H1 (cell line): ENCODE measurements at regions not wholly inside any gene's neighbourhood (a gene's known extent, or its start where the extent isn't known, plus 50 kb on each side); places are given as distances from the start of the nearest gene placed in this dataset.

Experiments used
- CTCF ChIA-PET: fragments of 300-600 bp; sonication (Branson Sonifier 250); formaldehyde crosslinking; loops from one replicate; lab custom pipeline; 2021; ENCODE audit not compliant: partially characterized antibody; lab: Charles Lee
- POLR2A ChIA-PET: fragments of 300-600 bp; sonication (Branson Sonifier 250); formaldehyde crosslinking; loops from one replicate; lab custom pipeline; 2021; ENCODE audit warnings: inconsistent platforms; ENCODE audit not compliant: partially characterized antibody; lab: Charles Lee
- DNase-seq, 2 experiments: peaks; one replicate each; pipeline versions ENCODE4 v3.0.0 to v3.0.0-alpha.2; 2010 to 2022; ENCODE audit warnings: low spot score in 2 of 2, low read depth in 1 of 2, mixed read lengths in 1 of 2
- FAIRE-seq: peaks from 2 replicates; lab custom pipeline; 2011; peaks lifted over from hg19 to GRCh38; lab: Jason Lieb, UNC
- H2AFZ ChIP-seq: 2 replicates; pipeline ENCODE4 v1.8.1; 2012; ENCODE audit warnings: low read length, inconsistent platforms
- H2AK5ac ChIP-seq: 2 replicates; pipeline ENCODE4 v1.6.1; 2013; ENCODE audit warnings: low read depth, low read length
- H2BK120ac ChIP-seq: replicated peaks from 2 replicates; pipeline ENCODE3; 2013; ENCODE audit warnings: low read depth, low read length, inconsistent platforms
- H2BK12ac ChIP-seq: 2 replicates; pipeline ENCODE4 v1.6.1; 2013; ENCODE audit warnings: low read depth, low read length
- H2BK15ac ChIP-seq: 2 replicates; pipeline ENCODE4 v1.6.1; 2013; ENCODE audit warnings: low read length
- H2BK20ac ChIP-seq: 2 replicates; pipeline ENCODE4 v1.6.1; 2013; ENCODE audit warnings: low read length
- H2BK5ac ChIP-seq: 2 replicates; pipeline ENCODE4 v1.6.1; 2013; ENCODE audit warnings: low read depth, low read length
- H3K14ac ChIP-seq: 2 replicates; pipeline ENCODE4 v1.6.1; 2013; ENCODE audit warnings: inconsistent platforms; ENCODE audit not compliant: insufficient read length
- H3K18ac ChIP-seq: 2 replicates; pipeline ENCODE4 v1.6.1; 2013; ENCODE audit warnings: low read length; ENCODE audit errors: extremely low read depth
- H3K23ac ChIP-seq: 2 replicates; pipeline ENCODE4 v1.6.1; 2013; ENCODE audit warnings: inconsistent platforms; ENCODE audit not compliant: insufficient read length
- H3K23me2 ChIP-seq: 2 replicates; pipeline ENCODE4 v1.6.1; 2013; ENCODE audit warnings: low read depth, low read length
- H3K27ac ChIP-seq: 2 replicates; pipeline ENCODE4 v1.6.1; 2011; ENCODE audit warnings: low read depth, low read length, inconsistent platforms
- H3K27me3 ChIP-seq, 4 experiments: replicated peaks in 1 of 4; 1 replicate in 1 of 4; 2 replicates in 3 of 4; pipeline versions ENCODE4 v1.6.1 to v1.8.1; 2011 to 2013; ENCODE audit warnings: low read length in 3 of 4, mild to moderate bottlenecking in 3 of 4, inconsistent platforms in 2 of 4, mixed read lengths in 2 of 4, moderate library complexity in 1 of 4; ENCODE audit not compliant: control insufficient read depth in 3 of 4, insufficient read depth in 3 of 4; ENCODE audit errors: extremely low read depth in 1 of 4
- H3K36me3 ChIP-seq, 4 experiments: 2 replicates each; pipeline versions ENCODE4 v1.6.1 to v1.8.1; 2011 to 2013; ENCODE audit warnings: mild to moderate bottlenecking in 4 of 4, low read length in 3 of 4, moderate library complexity in 2 of 4, control low read depth in 1 of 4, inconsistent platforms in 1 of 4; ENCODE audit not compliant: insufficient read depth in 4 of 4, control insufficient read depth in 2 of 4
- H3K4ac ChIP-seq: replicated peaks from 2 replicates; pipeline ENCODE3; 2013; ENCODE audit warnings: low read length, low read depth, mixed read lengths, inconsistent platforms; ENCODE audit not compliant: insufficient read length
- H3K4me1 ChIP-seq, 4 experiments: replicated peaks in 1 of 4; 1 replicate in 1 of 4; 2 replicates in 3 of 4; pipeline versions ENCODE4 v1.6.1 to v1.8.1; 2011 to 2013; ENCODE audit warnings: low read length in 3 of 4, inconsistent platforms in 2 of 4, mixed read lengths in 1 of 4; ENCODE audit not compliant: insufficient read depth in 4 of 4, control insufficient read depth in 3 of 4
- H3K4me2 ChIP-seq, 2 experiments: 2 replicates each; pipeline versions ENCODE4 v1.6.1 to v1.8.1; 2011 to 2013; ENCODE audit warnings: low read depth in 2 of 2, low read length in 2 of 2, control low read depth in 1 of 2, inconsistent platforms in 1 of 2, mild to moderate bottlenecking in 1 of 2; ENCODE audit not compliant: insufficient read depth in 1 of 2
- H3K4me3 ChIP-seq, 4 experiments: fragments of 200-600, 300-600 bp in 1 of 4; sonication (generic), shearing (Covaris generic), sonication (Bioruptor Twin) in 1 of 4; 2 replicates each; pipeline versions ENCODE4 v1.5.1 to v1.8.1; 2011 to 2016; ENCODE audit warnings: low read length in 4 of 4, low read depth in 3 of 4, control low read depth in 2 of 4, inconsistent platforms in 2 of 4, mild to moderate bottlenecking in 2 of 4, mixed read lengths in 1 of 4, moderate library complexity in 1 of 4; ENCODE audit not compliant: insufficient read depth in 2 of 4; ENCODE audit errors: extremely low read depth in 1 of 4
- H3K56ac ChIP-seq: replicated peaks from 2 replicates; pipeline ENCODE3; 2013; ENCODE audit warnings: low read depth, mild to moderate bottlenecking, mixed read lengths, low read length, inconsistent platforms; ENCODE audit not compliant: insufficient read length
- H3K79me1 ChIP-seq: 2 replicates; pipeline ENCODE4 v1.6.1; 2013; ENCODE audit warnings: low read depth, low read length, control low read depth
- H3K79me2 ChIP-seq, 2 experiments: 2 replicates each; pipeline versions ENCODE4 v1.6.1 to v1.8.1; 2012 to 2013; ENCODE audit warnings: low read length in 2 of 2, mild to moderate bottlenecking in 2 of 2, inconsistent platforms in 1 of 2; ENCODE audit not compliant: insufficient read depth in 2 of 2, control insufficient read depth in 1 of 2
- H3K9ac ChIP-seq, 4 experiments: replicated peaks in 1 of 4; 1 replicate in 1 of 4; 2 replicates in 3 of 4; pipeline versions ENCODE4 v1.6.1 to v1.8.1; 2011 to 2013; ENCODE audit warnings: low read depth in 3 of 4, low read length in 3 of 4, control low read depth in 2 of 4, mild to moderate bottlenecking in 2 of 4, moderate library complexity in 2 of 4, inconsistent platforms in 1 of 4; ENCODE audit errors: extremely low read depth in 1 of 4
- H3K9me3 ChIP-seq, 2 experiments: 2 replicates each; pipeline versions ENCODE4 v1.6.1 to v1.8.1; 2012 to 2013; ENCODE audit warnings: mild to moderate bottlenecking in 2 of 2, moderate library complexity in 2 of 2, control low read depth in 1 of 2, inconsistent platforms in 1 of 2, low read depth in 1 of 2, low read length in 1 of 2, mixed read lengths in 1 of 2; ENCODE audit not compliant: insufficient read depth in 2 of 2
- H4K20me1 ChIP-seq, 2 experiments: replicated peaks in 1 of 2; 2 replicates each; pipeline versions ENCODE3 to v1.8.1; 2011 to 2013; ENCODE audit warnings: inconsistent platforms in 2 of 2, low read length in 2 of 2, mild to moderate bottlenecking in 1 of 2; ENCODE audit not compliant: insufficient read depth in 2 of 2, control insufficient read depth in 1 of 2
- H4K5ac ChIP-seq: 2 replicates; pipeline ENCODE4 v1.6.1; 2013; ENCODE audit warnings: low read length, low read depth, mixed read lengths, inconsistent platforms; ENCODE audit not compliant: insufficient read length
- H4K8ac ChIP-seq: 2 replicates; pipeline ENCODE4 v1.8.0; 2013; ENCODE audit warnings: mild to moderate bottlenecking, moderate library complexity, low read length, inconsistent platforms; ENCODE audit not compliant: insufficient read depth; ENCODE audit errors: extremely low read depth
- H4K91ac ChIP-seq: replicated peaks from 2 replicates; pipeline ENCODE3; 2013; ENCODE audit warnings: low read length, mixed read lengths, inconsistent platforms; ENCODE audit not compliant: insufficient read length
- CREB1 ChIP-seq: IDR thresholded peaks from 2 replicates; pipeline ENCODE4 v1.6.1; 2012; ENCODE audit warnings: inconsistent platforms
- GTF2F1 ChIP-seq: IDR thresholded peaks from 2 replicates; pipeline ENCODE4 v1.6.1; 2012; ENCODE audit warnings: low read depth, low read length, improper control_type of control experiment, borderline replicate concordance
- JUN ChIP-seq: IDR thresholded peaks from 2 replicates; pipeline ENCODE4 v1.6.1; 2011; ENCODE audit warnings: low read depth, mild to moderate bottlenecking, improper control_type of control experiment, low read length
- RXRA ChIP-seq: IDR thresholded peaks from 2 replicates; pipeline ENCODE4 v1.6.1; 2011; ENCODE audit warnings: low read depth, mild to moderate bottlenecking, low read length, moderate library complexity; ENCODE audit not compliant: insufficient read depth
- SIRT6 ChIP-seq: IDR thresholded peaks from one replicate; pipeline ENCODE4 v1.7.1; 2012; ENCODE audit warnings: low read length, inconsistent platforms
- YY1 ChIP-seq: IDR thresholded peaks from 2 replicates; pipeline ENCODE4 v1.6.1; 2011; ENCODE audit warnings: low read depth, mild to moderate bottlenecking, low read length
- WGBS, 2 experiments: shearing (Covaris generic) in 1 of 2; methylation state at CpG; one replicate each; pipeline versions ENCODE4 v1.1.6 to v1.1.7; 2013 to 2015; ENCODE audit warnings: low lambda C conversion rate in 2 of 2, mixed read lengths in 2 of 2, inconsistent platforms in 1 of 2, low coverage in 1 of 2, missing lambda C conversion rate in 1 of 2; ENCODE audit not compliant: insufficient replicate concordance in 2 of 2, insufficient coverage in 1 of 2, insufficient read length in 1 of 2; ENCODE audit errors: extremely low coverage in 1 of 2, missing lambda C conversion rate in 1 of 2; 5-methylcytosine and 5-hydroxymethylcytosine counted together
- TF ChIP-seq, protein P1 (sequence below): IDR thresholded peaks from 2 replicates; pipeline ENCODE4 v1.6.1; 2012; ENCODE audit warnings: low read length, inconsistent platforms

DNA sequence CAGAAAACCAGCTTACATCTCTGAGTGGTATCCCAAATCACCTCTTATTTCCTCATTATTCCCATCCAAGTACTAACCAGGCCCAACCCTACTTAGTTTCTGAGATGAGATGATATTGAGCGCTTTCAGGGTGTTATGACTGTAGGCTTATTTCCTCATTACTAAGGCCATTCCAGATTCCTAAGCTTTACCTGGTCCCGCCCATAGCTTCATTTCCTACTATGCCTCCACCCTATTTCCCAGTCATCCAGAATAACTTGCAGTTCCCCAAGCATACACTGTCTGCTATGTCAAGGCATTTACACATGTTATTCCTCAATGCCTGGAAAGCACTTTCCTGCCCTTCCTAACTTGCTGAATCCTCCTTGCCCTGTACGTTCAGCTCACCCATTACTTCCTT lies 79.3 kb upstream of the SPAG17 start:
- H3K23me2 ChIP-seq: no peaks in the 10 kb centered on the region

More for the DNA sequence above, 79.3 kb upstream of the SPAG17 start:
- no peak for DNase-seq
- no peak overlapping the region for H3K4me3 ChIP-seq
- no peak overlapping the region for H2BK12ac ChIP-seq
- no peak overlapping the region for H2BK15ac ChIP-seq
- H3K4me1 ChIP-seq: no peaks in the 10 kb centered on the region
- H2AFZ ChIP-seq: no peak overlapping the region
- no peak overlapping the region for H4K8ac ChIP-seq
- WGBS, 2 experiments: 93% methylated on average over 3 of the region's 3 CpGs; no CpG with 5 or more reads in 1 of the 2 experiments
- H4K91ac ChIP-seq: no peak overlapping the region
- no peak overlapping the region for H3K56ac ChIP-seq
- no peaks in the 10 kb centered on the region for H3K79me1 ChIP-seq
- H3K4me2 ChIP-seq: no peak overlapping the region
- H3K4ac ChIP-seq: no peak overlapping the region
- H2BK20ac ChIP-seq: no peak overlapping the region
- H3K9ac ChIP-seq: no peak overlapping the region
- no peak overlapping the region for H3K23ac ChIP-seq
- no peak for TF ChIP-seq JUN
- TF ChIP-seq YY1: no peak
- no peak for TF ChIP-seq SIRT6
- TF ChIP-seq GTF2F1: no peak
- no peak for TF ChIP-seq RXRA
- no peak for TF ChIP-seq CREB1
- TF ChIP-seq, protein P1, sequence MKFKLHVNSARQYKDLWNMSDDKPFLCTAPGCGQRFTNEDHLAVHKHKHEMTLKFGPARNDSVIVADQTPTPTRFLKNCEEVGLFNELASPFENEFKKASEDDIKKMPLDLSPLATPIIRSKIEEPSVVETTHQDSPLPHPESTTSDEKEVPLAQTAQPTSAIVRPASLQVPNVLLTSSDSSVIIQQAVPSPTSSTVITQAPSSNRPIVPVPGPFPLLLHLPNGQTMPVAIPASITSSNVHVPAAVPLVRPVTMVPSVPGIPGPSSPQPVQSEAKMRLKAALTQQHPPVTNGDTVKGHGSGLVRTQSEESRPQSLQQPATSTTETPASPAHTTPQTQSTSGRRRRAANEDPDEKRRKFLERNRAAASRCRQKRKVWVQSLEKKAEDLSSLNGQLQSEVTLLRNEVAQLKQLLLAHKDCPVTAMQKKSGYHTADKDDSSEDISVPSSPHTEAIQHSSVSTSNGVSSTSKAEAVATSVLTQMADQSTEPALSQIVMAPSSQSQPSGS: no peak
- H3K27me3 ChIP-seq: no peaks in the 10 kb centered on the region
- no peak overlapping the region for H3K27ac ChIP-seq
- no peak overlapping the region for H3K14ac ChIP-seq
- CTCF ChIA-PET: interaction anchor here (0.6 to 2.8 kb wide), 3 partner anchors 11 to 30 kb away, joined by 3 to 16 read pairs (median 3); no protein-coding TSS in a partner anchor
- no peaks in the 10 kb centered on the region for H3K9me3 ChIP-seq
- no peak for FAIRE-seq
- POLR2A ChIA-PET: no interaction called here
- H4K20me1 ChIP-seq: no peaks in the 10 kb centered on the region
- no peak overlapping the region for H4K5ac ChIP-seq
- no peaks in the 10 kb centered on the region for H3K36me3 ChIP-seq
- no peaks in the 10 kb centered on the region for H3K79me2 ChIP-seq
- H2BK120ac ChIP-seq: no peak overlapping the region
- H2BK5ac ChIP-seq: no peak overlapping the region
- H3K18ac ChIP-seq: no peak overlapping the region
- no peak overlapping the region for H2AK5ac ChIP-seq
